RPMI7951 (cell line): ENCODE measurements at regions not wholly inside any gene's neighbourhood (a gene's known extent, or its start where the extent isn't known, plus 50 kb on each side); places are given as distances from the start of the nearest gene placed in this dataset.
"Not testable (repeated sequence)": the region's sequence is repeated elsewhere in the genome, so short reads cannot be mapped to it uniquely, and the experiment has no call there.

Experiments used
- DNase-seq: peaks from one replicate; pipeline ENCODE4 v3.0.0-alpha.2; 2012; ENCODE audit warnings: low read depth

- not testable (repeated sequence) for DNase-seq
Measured at GRCh38 chr20:26373066-26373465, 676.4 kb upstream of the ZNF337 start.

- DNase-seq, result no peak
Measured at GRCh38 chr20:26354511-26354910, 657.9 kb upstream of the ZNF337 start.

GRCh38 chr20:26347396-26347795, 650.7 kb upstream of the ZNF337 start:
- no peak for DNase-seq

DNA sequence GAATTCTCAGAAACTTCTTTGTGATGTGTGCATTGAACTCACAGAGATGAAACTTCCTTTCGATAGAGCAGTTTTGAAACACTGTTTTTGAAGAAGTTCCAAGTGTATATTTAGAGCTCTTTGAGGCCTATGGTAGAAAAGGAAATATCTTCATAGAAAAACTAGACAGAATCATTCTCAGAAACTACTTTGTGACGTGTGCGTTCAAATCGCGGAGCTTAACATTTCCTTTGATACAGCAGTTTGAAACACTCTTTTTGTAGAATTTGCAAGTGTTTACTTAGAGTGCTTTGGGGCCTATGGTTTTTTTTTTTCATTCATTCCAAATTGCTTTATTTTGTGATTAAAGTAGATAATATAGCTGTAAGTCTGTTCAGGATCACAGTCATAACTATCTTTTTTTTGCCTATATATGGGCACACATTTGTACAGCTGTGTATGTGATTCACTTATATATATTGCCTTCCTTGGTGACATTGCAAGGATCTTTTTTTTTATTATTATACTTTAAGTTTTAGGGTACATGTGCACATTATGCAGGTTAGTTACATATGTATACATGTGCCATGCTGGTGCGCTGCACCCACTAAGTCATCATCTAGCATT, 643.9 kb upstream of the ZNF337 start:
- not testable (repeated sequence) for DNase-seq

DNA sequence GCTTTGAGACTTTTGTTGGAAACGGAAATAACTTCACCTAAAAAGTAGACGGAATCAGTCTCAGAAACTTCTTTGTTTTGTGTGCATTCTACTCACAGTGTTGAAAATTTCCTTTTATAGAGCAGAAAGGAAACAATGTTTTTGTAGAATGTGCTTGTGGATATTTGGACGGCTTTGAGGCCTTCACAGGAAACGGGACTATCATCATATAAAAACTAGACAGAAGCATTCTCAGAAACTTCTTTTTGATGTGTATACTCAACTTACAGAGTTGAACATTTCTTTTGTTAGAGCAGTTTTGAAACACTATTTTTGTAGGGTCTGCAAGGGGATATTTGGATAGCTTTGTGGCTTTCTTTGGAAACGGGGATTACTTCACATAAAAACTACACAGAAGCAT, 627.5 kb upstream of the ZNF337 start:
- no peak for DNase-seq

DNA sequence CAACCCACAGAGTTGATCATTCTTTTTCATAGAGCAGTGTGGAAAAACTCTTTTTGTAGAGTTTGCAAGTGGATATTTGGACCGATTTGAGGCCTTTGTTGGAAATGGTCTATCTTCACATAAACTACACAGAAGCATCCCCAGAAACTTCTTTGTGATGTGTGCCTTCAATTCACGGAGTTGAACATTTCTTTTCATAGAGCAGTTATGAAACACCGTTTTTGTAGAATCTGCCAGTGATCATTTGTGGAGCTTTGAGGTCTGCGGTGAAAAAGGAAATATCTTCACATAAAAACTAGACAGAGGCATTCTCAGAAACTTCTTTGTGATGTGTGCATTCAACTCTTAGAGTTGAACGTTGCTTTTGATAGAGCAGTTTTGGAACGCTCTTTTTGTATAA, 618.4 kb upstream of the ZNF337 start:
- DNase-seq, result no peak

DNA sequence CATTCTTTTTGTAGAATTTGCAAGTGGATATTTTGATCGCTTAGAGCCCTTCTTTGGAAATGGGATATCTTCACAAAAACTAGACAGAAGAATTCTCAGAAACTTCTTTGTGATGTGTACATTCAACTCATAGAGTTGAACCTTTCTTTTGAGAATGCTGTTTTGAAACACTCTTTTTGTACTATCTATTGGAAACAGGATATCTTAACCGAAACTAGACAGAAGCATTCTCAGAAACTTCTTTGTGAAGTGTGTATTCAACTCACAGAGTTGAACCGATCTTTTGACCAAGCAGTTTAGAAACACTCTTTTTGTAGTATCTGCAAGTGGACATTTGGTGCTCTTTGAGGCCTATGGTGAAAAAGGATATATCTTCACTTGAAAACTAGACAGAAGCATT, 613.1 kb upstream of the ZNF337 start:
- not testable (repeated sequence) for DNase-seq

- no peak for DNase-seq
Measured at GRCh38 chr20:26308961-26309360, 612.3 kb upstream of the ZNF337 start.

DNA sequence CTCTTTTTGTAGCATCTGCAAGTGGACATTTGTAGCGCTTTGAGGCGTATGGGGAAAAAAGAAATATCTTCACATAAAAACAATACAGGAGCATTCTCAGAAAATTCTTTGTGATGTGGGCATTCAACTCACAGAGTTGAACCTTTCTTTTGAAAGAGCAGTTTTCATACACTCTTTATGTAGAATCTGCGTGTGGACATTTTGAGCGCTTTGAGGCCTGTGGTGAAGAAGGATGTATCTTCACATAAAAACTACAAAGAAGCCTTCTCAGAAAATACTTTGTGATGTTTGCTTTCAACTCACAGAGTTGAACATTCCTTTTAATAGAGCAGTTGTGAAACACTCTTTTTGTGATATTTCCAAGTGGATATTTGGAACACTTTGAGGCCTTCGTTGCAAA, 598.4 kb upstream of the ZNF337 start:
- no peak for DNase-seq

DNA sequence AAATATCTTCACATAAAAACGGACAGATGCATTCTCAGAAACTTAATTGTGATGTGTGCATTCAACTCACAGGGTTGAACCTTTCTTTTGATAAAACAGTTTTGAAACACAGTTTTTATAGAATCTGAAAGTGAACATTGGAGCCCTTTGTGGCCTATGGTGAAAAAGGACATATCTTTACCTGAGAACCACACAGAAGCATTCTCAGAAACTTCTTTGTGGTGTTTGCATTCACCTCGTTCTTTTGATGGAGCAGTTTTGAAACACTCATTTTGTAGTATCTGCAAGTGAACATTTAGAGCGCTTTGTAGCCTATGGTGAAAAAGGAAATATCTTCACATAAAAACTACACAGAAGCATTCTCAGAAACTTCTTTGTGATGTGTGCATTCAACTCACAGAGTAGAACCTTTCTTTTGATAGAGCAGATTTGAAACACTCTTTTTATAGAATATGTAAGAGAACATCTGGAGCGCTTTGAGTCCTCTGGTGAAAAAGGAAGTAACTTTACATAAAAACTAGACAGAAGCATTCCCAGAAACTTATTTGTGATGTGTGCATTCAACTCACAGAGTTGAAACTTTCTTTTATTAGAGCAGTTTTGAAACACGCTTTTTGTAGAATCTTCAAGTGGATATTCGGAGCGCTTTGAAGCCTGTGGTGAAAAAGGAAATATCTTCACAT, 591.9 kb upstream of the ZNF337 start:
- DNase-seq, result not testable (repeated sequence)

- no peak for DNase-seq
Measured at GRCh38 chr20:26279238-26279637, 582.6 kb upstream of the ZNF337 start.

GRCh38 chr20:26277339-26277738, 580.7 kb upstream of the ZNF337 start:
- no peak for DNase-seq

- DNase-seq, result peak; percentile 18
Measured at GRCh38 chr20:26276554-26277210, 580.0 kb upstream of the ZNF337 start.

DNA sequence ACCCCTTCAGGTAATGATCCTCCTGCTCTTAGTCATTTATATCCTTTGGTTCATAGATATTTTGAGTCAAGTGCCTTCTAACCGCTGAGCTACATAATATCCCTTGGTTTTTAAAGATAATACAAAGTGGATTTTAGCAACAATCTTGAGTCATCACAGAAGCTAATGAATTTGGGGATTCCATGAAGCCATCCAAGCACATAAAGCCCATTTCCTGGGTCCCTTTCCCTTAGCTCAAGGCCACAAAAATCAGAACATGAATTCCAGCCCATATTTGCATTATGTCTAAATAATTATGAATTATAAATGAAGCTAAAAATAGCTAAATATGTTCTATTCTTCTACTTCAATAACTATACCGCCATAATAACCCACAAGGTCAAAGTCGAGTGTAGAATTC, 572.1 kb upstream of the ZNF337 start:
- not testable (repeated sequence) for DNase-seq

GRCh38 chr20:26260925-26261324, 564.3 kb upstream of the ZNF337 start:
- DNase-seq, result peak; percentile 31

DNA sequence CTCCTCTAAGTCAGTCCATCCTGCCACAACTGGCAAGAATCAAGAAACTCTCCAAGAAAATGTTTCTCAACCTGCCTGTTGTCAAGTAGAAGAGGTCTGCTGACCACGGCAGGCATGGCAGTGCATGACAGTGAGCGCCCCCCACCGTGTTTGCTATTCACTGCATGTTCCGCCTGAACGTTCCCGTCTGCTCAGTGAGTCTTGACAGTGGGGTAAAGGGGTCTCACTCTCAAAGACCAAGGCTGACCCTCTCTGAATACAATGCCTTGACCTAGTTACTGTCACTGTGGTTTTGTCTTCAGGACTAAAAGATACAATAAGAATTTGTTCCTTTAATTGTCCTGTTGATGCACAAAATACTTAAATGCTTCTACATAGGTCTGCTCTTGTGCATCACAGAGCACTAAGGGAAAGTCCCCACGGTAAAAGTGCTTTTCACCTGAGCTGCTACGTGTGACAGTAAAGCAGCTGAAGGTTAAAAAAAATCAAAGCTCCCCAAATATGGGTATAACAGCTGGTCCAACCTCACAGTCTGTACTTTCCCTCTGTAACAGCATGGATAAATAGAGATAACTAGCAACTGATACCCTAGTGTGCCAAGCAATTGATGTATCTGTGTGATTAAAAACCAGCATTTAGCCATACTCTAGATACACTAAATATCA, 555.8 kb upstream of the ZNF337 start:
- not testable (repeated sequence) for DNase-seq

- DNase-seq, result not testable (repeated sequence)
Measured at GRCh38 chr20:26251376-26251775, 554.7 kb upstream of the ZNF337 start.

- peak; percentile 63 for DNase-seq
Measured at GRCh38 chr20:26250249-26251114, 553.8 kb upstream of the ZNF337 start.

DNA sequence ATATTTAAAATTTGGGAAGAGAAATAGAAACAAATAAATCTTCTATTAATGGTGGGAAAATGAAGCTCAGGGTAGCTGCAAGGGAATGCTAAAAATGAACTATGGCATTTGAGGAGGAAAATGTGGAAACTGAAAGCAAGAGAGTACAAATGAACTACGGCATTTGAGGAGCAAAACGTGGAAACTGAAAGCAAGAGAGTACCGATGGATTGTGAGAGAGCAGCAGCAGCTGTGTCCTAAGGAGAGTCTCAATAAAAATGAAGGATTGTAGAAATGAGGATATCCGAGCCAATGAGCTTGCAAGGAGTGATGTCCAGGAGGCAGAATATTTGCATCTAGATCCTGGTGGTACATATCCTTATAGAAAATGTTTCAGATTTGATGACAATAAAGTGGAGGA, 547.1 kb upstream of the ZNF337 start:
- peak; percentile 61 for DNase-seq

DNA sequence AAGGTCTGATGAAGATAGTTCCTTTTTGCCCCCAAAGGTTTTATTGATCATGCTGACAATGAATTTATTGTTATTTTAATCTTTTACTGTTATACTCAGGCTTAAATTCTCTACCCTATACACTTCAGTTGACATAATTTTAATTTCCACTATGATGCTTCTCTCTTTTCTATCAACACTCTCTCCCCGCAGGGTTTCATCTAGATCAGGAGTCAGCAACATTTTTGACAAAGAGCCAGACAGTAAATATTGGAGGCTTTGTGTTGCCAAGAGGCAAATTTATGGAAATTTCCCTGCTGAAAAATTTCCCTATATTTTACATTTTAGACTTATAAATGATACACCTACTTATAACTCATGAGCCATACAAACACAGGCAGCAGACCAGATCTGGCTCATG, 524.0 kb upstream of the ZNF337 start:
- not testable (repeated sequence) for DNase-seq

DNA sequence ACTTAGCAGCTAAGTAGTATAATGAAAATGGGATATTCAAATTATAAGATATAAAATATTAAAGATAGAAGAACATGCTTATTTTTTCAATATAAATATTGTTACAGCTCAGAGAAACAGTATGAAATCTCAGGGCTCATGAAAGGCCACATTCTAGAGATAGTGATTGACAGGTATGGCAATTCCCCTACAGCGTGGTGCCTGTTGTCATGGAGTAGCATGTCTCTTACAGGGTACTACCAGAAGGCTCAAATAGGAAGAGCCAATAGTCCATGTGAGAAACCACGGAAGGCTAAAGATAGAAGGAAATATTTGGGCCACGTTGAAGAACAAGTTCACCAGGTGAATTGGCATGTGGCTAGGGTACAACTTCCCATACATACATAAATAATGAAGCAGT, 522.9 kb upstream of the ZNF337 start:
- not testable (repeated sequence) for DNase-seq

DNA sequence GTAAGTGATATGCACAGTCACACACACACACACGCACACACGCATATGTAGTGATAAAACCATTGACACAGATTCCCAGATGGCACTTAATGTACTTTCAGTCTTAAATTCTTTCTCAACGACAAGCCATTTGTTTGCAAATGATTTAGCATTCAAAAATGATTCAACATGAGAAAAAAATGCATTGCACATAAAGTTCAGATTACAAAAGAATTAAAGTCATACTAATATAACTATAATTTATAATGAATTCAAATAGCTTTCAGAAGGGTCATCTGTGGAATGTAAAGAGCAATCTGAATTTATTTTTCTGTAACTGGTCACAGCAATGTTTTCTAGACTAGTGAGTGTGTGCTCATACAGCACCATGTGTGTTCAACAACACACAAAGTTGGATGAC, 521.6 kb upstream of the ZNF337 start:
- no peak for DNase-seq
